ENCODE measurements at regions not wholly inside any gene's neighbourhood (a gene's known extent, or its start where the extent isn't known, plus 50 kb on each side); places are given as distances from the start of the nearest gene placed in this dataset.

- Mint-ChIP-seq H3K4me3 (no peak overlapping the region), H3K4me1 (no peaks in the 10 kb centered on the region), H3K36me3 (no peaks in the 10 kb centered on the region)
These were observed 233.7 kb downstream of the METTL4 start for GRCh38 chr18:2337552-2338141.

DNA sequence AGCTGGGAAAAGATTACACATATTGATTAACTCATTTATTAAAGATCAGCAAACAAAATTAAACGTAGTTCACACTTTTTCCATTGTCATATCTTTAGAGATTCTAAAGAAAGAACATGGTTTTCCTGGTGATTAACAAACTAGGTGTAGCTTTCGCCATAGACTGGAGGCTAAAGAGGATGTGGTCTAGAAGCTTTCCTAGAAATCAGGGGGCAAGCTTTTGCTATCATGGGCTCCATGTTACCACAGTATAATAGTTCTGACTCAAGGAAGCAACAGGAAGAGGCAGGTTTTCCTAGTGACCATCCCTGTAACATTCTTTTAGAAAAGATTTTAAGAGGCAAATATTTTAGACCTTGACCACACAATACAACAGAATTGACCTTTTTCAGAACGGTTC, 232.7 kb downstream of the METTL4 start:
- Mint-ChIP-seq H3K9me3 (no peaks in the 10 kb centered on the region), H3K36me3 (no peaks in the 10 kb centered on the region), H3K27me3 (peaks cover 16% of the 10 kb centered on the region), H3K27ac (no peak overlapping the region), H3K4me3 (no peak overlapping the region), H3K4me1 (no peaks in the 10 kb centered on the region)

More at GRCh38 chr18:2337552-2338141, 233.7 kb downstream of the METTL4 start:
- H3K27me3 Mint-ChIP-seq = peaks cover 16% of the 10 kb centered on the region
- H3K27ac Mint-ChIP-seq = no peak overlapping the region
- no peaks in the 10 kb centered on the region for H3K9me3 Mint-ChIP-seq

DNA sequence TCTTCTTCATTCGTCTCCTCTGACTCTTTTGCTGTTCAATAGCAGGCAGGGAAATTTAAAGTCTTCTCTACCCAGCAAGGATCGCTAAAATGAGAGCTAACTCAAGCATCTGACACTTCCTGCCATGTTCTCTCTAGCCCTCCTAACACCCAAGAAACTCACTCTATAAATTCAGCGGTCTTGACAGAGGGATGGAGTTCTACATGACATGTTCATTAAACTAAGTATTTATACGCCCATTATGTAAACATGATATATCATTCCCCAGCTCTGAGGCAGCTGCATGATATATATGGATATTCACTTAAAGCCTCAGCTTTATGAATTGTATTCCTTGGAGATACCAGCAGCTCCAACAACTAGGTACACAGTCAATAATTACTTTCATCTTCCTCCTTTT, 231.0 kb downstream of the METTL4 start:
- Mint-ChIP-seq H3K4me1 (no peaks in the 10 kb centered on the region), H3K27me3 (peaks cover 14% of the 10 kb centered on the region), H3K36me3 (no peaks in the 10 kb centered on the region), H3K9me3 (no peaks in the 10 kb centered on the region), H3K27ac (no peak overlapping the region), H3K4me3 (no peak overlapping the region)

DNA sequence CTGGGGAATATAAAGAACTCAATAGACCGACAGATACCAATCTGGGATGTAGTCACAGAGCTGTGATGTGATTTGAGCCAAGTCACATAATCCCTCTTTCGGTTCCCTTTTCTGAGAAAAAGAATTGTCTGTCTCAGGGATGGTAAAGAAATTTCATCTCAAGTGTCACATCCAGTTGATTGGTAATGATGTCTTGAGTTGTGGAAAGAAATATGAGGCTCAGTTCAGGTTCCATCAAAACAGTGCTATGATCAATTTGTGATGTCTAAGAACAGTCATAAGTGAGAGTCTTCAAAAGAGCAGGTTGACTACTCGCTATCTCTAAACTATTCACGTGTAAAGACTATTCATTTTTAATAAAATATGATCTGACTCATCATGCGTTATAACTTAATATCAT, 223.3 kb downstream of the METTL4 start:
- Mint-ChIP-seq H3K9me3 (no peaks in the 10 kb centered on the region), H3K27me3 (peaks cover 5% of the 10 kb centered on the region), H3K27ac (no peak overlapping the region), H3K4me3 (no peak overlapping the region), H3K36me3 (no peaks in the 10 kb centered on the region), H3K4me1 (no peaks in the 10 kb centered on the region)

- H3K4me3 Mint-ChIP-seq = no peak overlapping the region
- no peak overlapping the region for H3K27ac Mint-ChIP-seq
- no peaks in the 10 kb centered on the region for H3K36me3 Mint-ChIP-seq
- H3K4me1 Mint-ChIP-seq = no peaks in the 10 kb centered on the region
- peaks cover 8% of the 10 kb centered on the region for H3K27me3 Mint-ChIP-seq
- no peaks in the 10 kb centered on the region for H3K9me3 Mint-ChIP-seq
These were observed 220.0 kb downstream of the METTL4 start for GRCh38 chr18:2351126-2351850.

DNA sequence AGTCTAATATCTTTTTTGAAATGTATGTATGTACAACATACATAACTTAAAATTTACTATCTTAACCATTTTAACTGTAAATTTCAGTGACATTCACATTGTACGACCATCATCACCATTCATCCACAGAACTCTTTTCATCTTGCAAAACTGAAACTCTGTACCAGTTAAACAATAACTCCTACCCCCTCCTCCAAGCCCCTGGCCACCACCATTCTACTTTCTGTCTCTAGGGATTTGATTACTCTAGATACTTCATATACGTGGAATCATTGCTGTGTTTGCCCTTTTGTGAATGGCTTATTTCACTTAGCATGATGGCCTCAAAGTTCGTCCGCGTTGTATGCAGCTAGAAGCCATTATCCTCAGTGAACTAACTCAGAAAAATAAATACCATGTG, 217.0 kb downstream of the METTL4 start:
- no peaks in the 10 kb centered on the region for H3K9me3 Mint-ChIP-seq

GRCh38 chr18:2356906-2357305, 214.4 kb downstream of the METTL4 start:
- Mint-ChIP-seq H3K4me1 (no peaks in the 10 kb centered on the region), H3K27me3 (peaks cover 5% of the 10 kb centered on the region), H3K9me3 (no peaks in the 10 kb centered on the region), H3K36me3 (no peaks in the 10 kb centered on the region), H3K27ac (no peak overlapping the region), H3K4me3 (no peak overlapping the region)

More for the DNA sequence above, 217.0 kb downstream of the METTL4 start:
- Mint-ChIP-seq H3K36me3 (no peaks in the 10 kb centered on the region), H3K27me3 (peaks cover 9% of the 10 kb centered on the region), H3K4me1 (no peaks in the 10 kb centered on the region), H3K27ac (no peak overlapping the region), H3K4me3 (no peak overlapping the region)

DNA sequence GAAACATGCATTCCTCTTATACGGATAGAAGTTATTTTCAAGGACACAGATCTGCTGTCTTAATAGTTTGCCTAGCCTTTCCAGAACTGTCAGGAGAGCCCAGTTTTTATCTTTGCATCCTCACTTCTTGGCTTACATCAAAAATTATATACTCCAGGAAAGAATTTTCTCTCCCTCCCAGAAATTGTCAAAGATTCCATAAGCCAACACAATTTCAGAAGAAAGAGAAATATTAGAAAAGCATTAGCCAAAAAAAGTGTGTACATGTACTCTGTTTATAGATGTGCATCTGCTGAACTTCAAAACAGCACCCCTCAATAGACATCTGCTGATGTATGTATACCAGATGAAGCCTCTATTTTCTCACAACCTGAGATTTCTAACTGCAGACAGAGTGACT, 210.4 kb downstream of the METTL4 start:
- no peak overlapping the region for H3K4me3 Mint-ChIP-seq
- no peaks in the 10 kb centered on the region for H3K9me3 Mint-ChIP-seq
- no peak overlapping the region for H3K27ac Mint-ChIP-seq
- H3K36me3 Mint-ChIP-seq = no peaks in the 10 kb centered on the region
- peaks cover 2% of the 10 kb centered on the region for H3K27me3 Mint-ChIP-seq
- no peaks in the 10 kb centered on the region for H3K4me1 Mint-ChIP-seq

DNA sequence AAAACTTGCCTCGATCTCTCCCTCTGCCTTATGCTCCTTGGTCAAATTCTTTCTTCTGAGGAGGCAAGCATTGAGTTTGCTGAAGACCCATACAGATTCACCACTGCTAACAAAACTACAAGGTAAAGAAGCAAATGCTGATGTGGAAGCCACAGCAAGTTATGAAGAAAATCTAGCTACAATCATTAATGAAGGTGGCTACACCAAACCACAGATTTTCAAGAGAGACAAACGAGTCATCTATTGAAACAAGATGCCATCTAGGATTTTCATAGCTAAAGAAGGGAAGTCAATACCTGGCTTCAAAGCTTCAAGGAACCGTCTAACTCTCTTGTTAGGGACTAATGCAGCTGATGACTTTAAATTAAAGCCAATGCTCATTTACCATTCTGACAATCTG, 203.2 kb downstream of the METTL4 start:
- Mint-ChIP-seq H3K27me3 (peaks cover 4% of the 10 kb centered on the region), H3K27ac (no peak overlapping the region), H3K4me3 (no peak overlapping the region), H3K9me3 (no peaks in the 10 kb centered on the region), H3K36me3 (no peaks in the 10 kb centered on the region), H3K4me1 (no peaks in the 10 kb centered on the region)

- no peak overlapping the region for H3K27ac Mint-ChIP-seq
- H3K27me3 Mint-ChIP-seq = peaks cover 31% of the 10 kb centered on the region
- H3K9me3 Mint-ChIP-seq = no peaks in the 10 kb centered on the region
- no peaks in the 10 kb centered on the region for H3K36me3 Mint-ChIP-seq
- no peak overlapping the region for H3K4me3 Mint-ChIP-seq
- H3K4me1 Mint-ChIP-seq = no peaks in the 10 kb centered on the region
These were observed 194.6 kb downstream of the METTL4 start for GRCh38 chr18:2376707-2377106.

DNA sequence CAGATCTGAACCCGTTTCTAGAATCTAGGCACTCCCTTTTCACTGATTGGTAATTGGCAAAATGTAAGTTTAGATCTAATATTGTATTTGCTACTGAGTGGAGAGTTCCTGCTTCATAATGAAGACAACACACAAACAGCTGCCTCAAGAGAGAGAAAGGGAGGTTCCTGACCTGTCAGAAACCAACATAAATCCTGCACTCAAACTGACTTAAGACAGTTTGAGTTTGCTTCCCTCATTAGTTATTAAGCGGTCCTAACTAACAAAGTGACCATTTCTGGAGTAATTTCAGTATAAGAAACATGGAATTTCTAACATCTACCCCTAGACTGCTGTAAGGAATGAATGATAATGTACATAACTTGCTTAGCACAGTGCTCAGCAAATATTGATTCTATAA, 191.2 kb downstream of the METTL4 start:
- H3K9me3 Mint-ChIP-seq = no peaks in the 10 kb centered on the region
- H3K27ac Mint-ChIP-seq = no peak overlapping the region
- no peak overlapping the region for H3K4me3 Mint-ChIP-seq
- H3K4me1 Mint-ChIP-seq = no peaks in the 10 kb centered on the region
- no peaks in the 10 kb centered on the region for H3K36me3 Mint-ChIP-seq
- peaks cover 28% of the 10 kb centered on the region for H3K27me3 Mint-ChIP-seq

DNA sequence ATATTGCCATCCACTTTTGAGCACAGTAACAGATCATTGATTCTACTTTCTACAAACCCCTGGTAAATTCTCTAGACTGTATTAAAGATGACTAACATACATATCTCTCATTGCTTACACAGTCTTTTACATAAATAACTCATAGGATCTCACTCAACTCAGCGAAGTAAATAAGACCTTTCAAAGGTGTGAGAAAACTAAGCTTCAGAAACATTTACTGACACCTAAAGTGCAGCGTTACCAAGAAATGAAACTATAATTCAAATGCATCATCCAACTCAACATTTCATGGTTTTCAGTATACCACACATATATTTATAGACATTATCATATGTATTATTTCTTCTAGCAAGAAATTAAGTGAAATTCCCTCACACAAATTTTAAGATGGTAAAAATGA, 189.8 kb downstream of the METTL4 start:
- Mint-ChIP-seq H3K36me3 (no peaks in the 10 kb centered on the region), H3K9me3 (peaks cover 4% of the 10 kb centered on the region), H3K4me3 (no peak overlapping the region), H3K27me3 (peaks cover 14% of the 10 kb centered on the region), H3K4me1 (no peaks in the 10 kb centered on the region), H3K27ac (no peak overlapping the region)

DNA sequence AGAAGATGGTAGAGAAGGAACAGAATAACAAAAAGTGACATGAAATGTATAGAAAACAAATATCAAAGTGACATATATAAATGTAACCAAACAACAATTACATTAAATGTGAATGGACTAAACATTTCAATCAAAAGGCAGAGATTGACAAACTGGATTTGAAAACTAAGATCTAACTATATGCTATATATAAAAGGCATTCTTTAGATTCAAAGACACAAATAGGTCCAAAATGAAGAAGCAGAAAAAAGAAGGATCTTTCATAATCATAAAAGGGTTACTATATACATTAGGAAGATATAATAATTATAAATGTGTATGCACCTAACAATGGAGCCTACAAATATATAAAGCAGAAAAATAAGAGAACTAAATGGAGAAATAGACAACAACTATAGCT, 183.7 kb downstream of the METTL4 start:
- peaks cover 3% of the 10 kb centered on the region for H3K36me3 Mint-ChIP-seq
- H3K27me3 Mint-ChIP-seq = peaks cover 4% of the 10 kb centered on the region
- H3K4me3 Mint-ChIP-seq = no peak overlapping the region
- H3K4me1 Mint-ChIP-seq = no peaks in the 10 kb centered on the region
- peaks cover 16% of the 10 kb centered on the region for H3K9me3 Mint-ChIP-seq
- no peak overlapping the region for H3K27ac Mint-ChIP-seq

DNA sequence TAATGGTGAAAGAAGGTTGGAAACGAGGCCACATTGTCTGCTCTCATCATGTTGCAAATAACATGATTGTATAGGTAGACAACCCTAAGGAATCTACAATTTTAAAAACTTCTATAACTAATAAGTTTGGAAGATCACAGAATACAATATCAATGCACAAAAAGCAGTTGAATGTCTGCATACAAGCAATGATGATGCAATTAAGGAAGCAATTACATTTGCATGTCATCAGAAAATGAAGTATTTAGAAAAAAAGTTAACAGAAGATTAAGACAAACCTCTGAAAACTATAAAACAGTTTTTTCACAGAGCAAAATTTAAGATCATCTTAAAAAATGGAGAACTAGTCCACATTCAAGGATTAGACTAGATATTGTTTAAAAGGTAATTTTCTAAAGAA, 181.1 kb downstream of the METTL4 start:
- no peak overlapping the region for H3K27ac Mint-ChIP-seq
- no peak overlapping the region for H3K4me3 Mint-ChIP-seq
- peaks cover 16% of the 10 kb centered on the region for H3K9me3 Mint-ChIP-seq
- H3K27me3 Mint-ChIP-seq = peaks cover 12% of the 10 kb centered on the region
- H3K4me1 Mint-ChIP-seq = no peaks in the 10 kb centered on the region
- peaks cover 3% of the 10 kb centered on the region for H3K36me3 Mint-ChIP-seq

- Mint-ChIP-seq H3K4me3 (no peak overlapping the region), H3K36me3 (peaks cover 3% of the 10 kb centered on the region), H3K27ac (no peak overlapping the region), H3K4me1 (no peaks in the 10 kb centered on the region), H3K9me3 (peaks cover 12% of the 10 kb centered on the region), H3K27me3 (peaks cover 13% of the 10 kb centered on the region)
These were observed 179.8 kb downstream of the METTL4 start for GRCh38 chr18:2391470-2391869.

- H3K4me1 Mint-ChIP-seq = no peaks in the 10 kb centered on the region
These were observed 178.9 kb downstream of the METTL4 start for GRCh38 chr18:2392446-2392845.

DNA sequence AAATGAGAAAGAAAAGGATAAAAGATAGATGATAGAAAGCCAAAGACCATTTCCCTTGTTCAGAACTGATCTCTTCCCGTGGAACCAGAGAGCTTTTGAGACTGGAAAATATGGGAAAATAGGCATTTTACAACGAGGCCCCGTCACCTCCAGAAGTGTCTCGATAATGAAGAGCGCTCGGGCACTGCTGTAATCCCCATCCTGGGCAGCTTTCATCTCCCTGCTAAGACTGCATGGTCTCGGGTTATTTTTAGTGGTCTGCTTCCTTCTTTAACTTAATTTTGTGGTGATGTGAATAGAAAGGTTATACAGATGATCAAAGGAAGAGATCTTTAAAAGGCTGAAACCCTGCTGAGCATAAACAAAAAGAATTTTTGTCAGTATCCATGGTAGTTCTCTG, 176.6 kb downstream of the METTL4 start:
- Mint-ChIP-seq H3K36me3 (no peaks in the 10 kb centered on the region), H3K27ac (no peak overlapping the region), H3K9me3 (no peaks in the 10 kb centered on the region)

More at GRCh38 chr18:2392446-2392845, 178.9 kb downstream of the METTL4 start:
- no peak overlapping the region for H3K27ac Mint-ChIP-seq
- peaks cover 15% of the 10 kb centered on the region for H3K27me3 Mint-ChIP-seq
- H3K9me3 Mint-ChIP-seq = peaks cover 11% of the 10 kb centered on the region
- H3K4me3 Mint-ChIP-seq = no peak overlapping the region
- H3K36me3 Mint-ChIP-seq = peaks cover 2% of the 10 kb centered on the region

More for the DNA sequence above, 176.6 kb downstream of the METTL4 start:
- H3K27me3 Mint-ChIP-seq = peaks cover 13% of the 10 kb centered on the region
- H3K4me3 Mint-ChIP-seq = no peak overlapping the region
- no peaks in the 10 kb centered on the region for H3K4me1 Mint-ChIP-seq

Measured in activated naive CD4-positive, alpha-beta T cell treated with anti-CD3 and anti-CD28 coated beads, Interleukin-2, amount 50 U/mL, for 24 hours (primary cell).